ENCODE measurements at regions not wholly inside any gene's neighbourhood (a gene's known extent, or its start where the extent isn't known, plus 50 kb on each side); places are given as distances from the start of the nearest gene placed in this dataset.

- DNase-seq (ENCODE audit: low spot score), result no peak
These were observed 101.7 kb upstream of the CASZ1 start for GRCh38 chr1:10897981-10898728.

GRCh38 chr1:10898921-10899320 lies 102.5 kb upstream of the CASZ1 start:
- no peak for DNase-seq (ENCODE audit: low spot score)

- DNase-seq (ENCODE audit: low spot score), result no peak
These were observed 103.2 kb upstream of the CASZ1 start for GRCh38 chr1:10899490-10900250.

- DNase-seq (ENCODE audit: low spot score), result no peak
These were observed 103.8 kb upstream of the CASZ1 start for GRCh38 chr1:10900251-10900651.

GRCh38 chr1:10900691-10901090 lies 104.2 kb upstream of the CASZ1 start:
- DNase-seq (ENCODE audit: low spot score), result no peak

GRCh38 chr1:10901091-10901890 lies 104.8 kb upstream of the CASZ1 start:
- DNase-seq (ENCODE audit: low spot score), result no peak

GRCh38 chr1:10901891-10902805 lies 105.7 kb upstream of the CASZ1 start:
- DNase-seq (ENCODE audit: low spot score), result no peak

- DNase-seq (ENCODE audit: low spot score), result no peak
These were observed 107.0 kb upstream of the CASZ1 start for GRCh38 chr1:10903421-10903820.

DNA sequence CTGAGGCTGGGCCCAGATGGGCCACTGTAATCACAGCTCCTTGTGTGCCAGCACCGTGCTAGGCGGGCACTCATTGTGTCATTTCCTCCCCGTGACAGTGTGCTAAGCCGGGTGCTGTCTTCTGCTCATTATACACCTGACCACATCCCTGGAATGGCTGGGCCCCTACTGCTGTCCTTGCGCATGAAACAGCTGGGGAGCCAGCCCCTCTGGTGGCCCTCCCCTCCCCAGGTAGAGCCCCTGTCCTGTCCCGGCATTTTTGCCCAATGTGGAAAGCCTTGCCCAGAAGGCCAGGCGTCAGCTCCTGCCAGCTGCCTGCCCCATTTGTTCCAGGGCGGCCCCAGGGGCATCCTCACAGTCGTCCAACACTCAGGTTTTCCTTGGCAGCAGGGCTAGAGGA lies 107.4 kb upstream of the CASZ1 start:
- no peak for DNase-seq (ENCODE audit: low spot score)

GRCh38 chr1:10904396-10905358 lies 107.8 kb upstream of the TARDBP start:
- DNase-seq (ENCODE audit: low spot score), result no peak

DNA sequence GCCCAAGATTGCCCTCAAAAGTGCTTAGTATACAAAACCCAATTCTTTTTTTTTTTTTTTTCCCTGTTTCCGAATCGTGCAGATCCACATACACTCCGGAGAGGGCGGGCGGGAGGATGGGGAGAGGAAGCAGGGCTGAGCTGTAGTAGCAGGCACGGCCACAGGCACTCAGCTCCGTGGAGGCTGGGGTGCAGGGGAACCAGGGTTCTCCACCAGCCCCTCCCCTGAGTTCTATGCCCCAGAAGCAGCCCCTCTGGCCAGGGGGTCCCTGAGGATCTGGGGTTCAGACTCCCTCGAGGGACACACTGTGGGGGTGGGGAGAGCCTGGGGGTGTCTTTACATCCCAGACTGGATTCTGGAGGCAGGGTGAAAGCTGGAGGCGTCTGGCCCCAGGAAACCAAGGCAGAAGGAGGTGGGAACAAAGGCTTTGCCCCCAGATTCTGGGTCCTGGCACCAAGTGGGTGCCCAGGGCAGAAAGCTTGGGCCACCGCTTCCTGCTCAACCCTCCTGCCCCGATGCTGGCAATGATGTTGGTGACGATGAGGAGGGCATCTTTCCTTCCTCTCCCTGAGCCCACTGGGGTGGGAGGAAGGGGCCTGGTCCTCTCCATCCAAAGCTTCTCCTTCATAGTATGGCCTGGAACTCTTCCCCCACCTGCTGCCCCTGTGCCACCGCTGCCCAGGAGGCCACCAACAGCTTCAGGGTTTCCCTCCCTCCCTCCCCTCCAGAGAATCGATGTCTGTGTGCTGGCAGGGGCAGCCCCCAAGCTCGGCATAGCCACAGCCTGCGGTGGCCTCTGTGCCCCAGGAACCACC lies 106.4 kb upstream of the TARDBP start:
- DNase-seq (ENCODE audit: low spot score), result no peak

DNA sequence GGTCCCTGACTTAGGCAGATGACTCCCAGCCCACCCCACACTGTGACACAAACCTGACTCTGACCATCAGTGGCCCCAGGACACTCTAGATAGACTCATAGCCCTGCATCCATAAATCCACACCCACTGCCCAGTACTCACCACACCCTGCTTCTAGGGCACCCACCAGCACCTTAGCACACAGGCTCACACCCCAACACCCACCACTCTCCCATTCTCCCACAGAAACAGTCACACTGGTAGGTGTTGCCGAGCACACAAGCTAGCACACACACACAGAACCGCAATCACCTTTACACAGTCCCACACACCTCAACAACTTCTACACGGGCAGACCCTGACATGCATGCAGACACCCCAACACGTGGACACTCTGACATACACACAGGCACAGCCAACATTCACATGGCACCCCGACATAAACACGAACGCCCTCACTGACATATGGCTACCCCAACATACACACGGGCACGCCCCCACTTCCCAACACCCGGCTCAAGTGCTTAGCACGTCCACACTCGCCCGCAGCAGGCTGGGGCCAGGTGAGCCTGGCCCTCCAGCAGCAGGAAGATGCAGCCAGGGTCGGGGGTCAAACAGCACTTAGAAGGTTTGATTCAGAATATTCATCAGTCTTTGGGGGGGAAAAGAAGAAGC lies 105.5 kb upstream of the TARDBP start:
- no peak for DNase-seq (ENCODE audit: low spot score)

- no peak for DNase-seq (ENCODE audit: low spot score)
These were observed 104.2 kb upstream of the TARDBP start for GRCh38 chr1:10908266-10908665.

DNA sequence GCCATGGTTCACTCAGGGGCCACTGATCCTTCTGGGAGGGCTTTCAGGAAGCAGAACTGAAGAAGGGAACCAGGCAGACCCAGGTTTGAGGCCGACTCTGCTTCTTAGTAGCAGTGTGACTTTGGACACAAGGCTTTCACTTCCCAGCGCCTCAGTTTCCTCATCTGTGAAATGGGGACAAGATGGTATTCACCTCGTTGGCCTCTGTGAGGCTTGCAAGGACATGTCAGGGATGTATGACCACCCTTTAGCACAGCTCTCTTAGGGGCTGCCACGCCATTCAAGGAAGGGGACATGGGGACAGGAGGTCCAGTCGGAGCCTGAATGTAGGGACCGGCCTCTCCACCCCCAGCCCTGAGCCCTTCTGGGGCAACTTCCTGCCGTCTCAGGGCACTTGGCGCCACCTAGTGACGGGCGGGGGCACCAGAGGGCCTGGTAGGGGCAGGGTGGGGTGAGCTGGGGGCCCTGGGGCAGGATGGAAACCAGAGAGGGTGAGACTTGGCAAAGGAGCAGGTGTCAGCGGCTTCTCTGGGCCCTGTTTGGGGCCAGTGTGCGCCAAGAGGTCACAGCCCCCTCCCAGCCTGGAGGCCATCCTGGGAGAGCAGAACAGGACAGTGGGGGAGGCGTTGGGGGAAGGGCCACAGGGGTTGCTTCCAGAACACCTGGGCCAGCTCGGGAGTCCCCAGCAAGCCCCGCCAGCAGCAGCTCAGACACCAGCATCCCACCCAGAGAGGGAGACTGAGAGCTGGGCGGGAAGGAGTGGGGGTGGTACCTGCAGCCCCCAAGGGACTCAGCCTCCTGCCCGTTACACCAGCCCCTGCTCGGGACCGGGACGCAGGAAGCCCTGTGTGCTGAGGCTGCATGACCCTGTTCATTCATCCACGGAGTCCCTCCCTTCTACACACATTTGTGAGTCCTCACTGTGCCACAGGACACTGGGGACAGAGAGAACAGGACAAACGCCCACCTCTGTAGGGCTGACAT lies 102.5 kb upstream of the TARDBP start:
- no peak for DNase-seq (ENCODE audit: low spot score)

DNA sequence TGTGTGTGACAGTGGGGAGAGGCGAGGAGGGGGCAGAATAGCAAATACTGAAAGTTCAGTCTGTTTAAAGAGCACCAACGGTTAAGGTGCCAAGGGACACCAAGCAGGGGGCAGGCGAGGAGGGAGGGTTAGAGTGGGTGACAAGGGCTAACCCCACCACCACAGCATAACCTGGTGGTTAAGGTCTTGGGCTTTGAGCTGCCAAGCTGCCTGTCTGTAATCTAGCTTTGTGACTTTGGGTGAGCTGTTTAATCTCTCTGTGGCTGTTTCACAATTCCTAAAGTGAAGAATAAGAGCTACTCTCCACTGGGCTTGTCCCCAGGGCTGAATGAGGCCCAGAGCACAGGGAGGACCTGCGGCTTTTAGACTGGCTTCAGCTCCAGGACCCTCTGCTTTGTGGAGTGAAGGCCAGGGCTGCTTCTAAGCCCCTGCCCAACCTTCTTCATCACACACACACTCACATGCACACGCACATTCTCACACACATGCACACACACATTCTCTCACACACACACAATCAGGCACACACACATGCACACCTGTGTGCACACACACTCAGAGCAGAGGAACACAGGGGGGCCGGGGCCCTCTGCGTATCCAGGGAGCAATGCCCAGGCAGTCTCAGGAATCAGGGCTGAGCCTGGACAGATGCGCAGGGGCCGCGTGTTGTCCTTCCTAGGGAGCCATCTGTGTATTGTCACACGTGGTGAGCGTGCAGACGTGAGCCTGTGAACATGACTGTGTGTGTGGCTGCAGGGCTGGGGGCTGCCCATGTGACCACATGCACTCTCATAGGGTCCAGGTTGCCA lies 101.6 kb upstream of the TARDBP start:
- DNase-seq (ENCODE audit: low spot score), result no peak

- DNase-seq (ENCODE audit: low spot score), result no peak
These were observed 100.8 kb upstream of the TARDBP start for GRCh38 chr1:10911490-10912166.

Measured in pons (tissue), 1 donor.